ENCODE measurements at regions not wholly inside any gene's neighbourhood (a gene's known extent, or its start where the extent isn't known, plus 50 kb on each side); places are given as distances from the start of the nearest gene placed in this dataset.

DNA sequence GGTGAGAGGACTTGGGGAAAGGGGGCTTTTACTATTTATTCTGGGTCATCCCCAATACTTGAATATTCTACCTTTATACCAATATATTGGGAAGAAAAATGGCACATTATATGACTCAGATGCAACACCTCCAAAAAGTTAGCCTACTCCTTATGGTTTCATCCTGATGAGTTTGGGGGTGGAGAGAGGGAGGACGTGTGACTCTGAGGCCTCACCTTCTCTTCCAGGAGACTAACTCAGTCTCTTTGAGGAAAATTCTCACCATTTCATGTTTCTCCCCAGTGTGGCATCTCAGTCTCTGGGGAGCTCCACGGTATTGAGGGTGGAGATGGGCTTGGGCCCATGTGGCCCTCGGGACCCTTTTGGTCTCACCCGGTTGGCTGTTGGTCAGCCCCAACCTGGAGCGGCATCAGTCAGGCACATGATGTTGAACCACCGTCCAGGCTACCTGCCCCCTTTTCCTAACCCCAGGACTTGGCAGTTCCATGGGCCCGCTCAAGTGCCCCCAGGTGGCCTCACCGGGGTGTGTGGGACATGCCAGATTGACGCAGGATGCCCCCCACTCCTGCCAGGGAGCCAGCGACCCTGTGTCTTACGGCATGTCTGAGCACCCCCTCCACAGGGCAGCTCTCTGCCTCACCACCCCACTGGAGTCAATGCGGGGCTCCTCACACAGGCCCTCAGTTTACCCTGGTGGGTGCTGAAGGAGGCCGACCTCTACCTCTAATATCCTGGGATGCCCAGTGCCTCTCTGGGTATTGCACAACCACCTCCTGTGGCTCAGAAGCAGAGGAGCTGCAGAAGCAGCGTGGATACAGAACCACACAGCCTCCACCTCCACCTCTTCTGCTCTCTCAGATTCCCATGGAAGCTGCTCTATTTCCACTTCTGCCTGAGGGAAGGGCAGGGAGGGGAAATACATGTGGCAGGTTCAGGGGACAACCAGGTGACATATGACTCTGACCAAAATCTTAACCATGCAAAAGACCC, 297.4 kb downstream of the EIPR1 start:
- Histone ChIP-seq H3K27ac (ENCODE audit: low read depth in 2 of 2, low read length in 1 of 2) (no peak overlapping the region; a peak in 1 of 4 replicates), H3K36me3 (replicated peaks in 1 of 2; ENCODE audit: control insufficient read depth in 1 of 2, insufficient read depth in 2 of 2, low read length in 1 of 2) (peaks cover 0 to 2% of the 10 kb centered on the region in 2 experiments), H3K9ac (no peak overlapping the region), H3K9me3 (no peaks in the 10 kb centered on the region), H3F3A (replicated peaks; ENCODE audit: insufficient read depth) (no peaks in the 10 kb centered on the region), H2AFZ (ENCODE audit: low read depth) (no peak overlapping the region), H3K79me2 (ENCODE audit: insufficient read depth) (no peaks in the 10 kb centered on the region; the same call in 1 of the 2 replicates), H3K4me1 (ENCODE audit: control insufficient read depth in 1 of 2, insufficient read depth in 2 of 2, low read depth in 1 of 2, low read length in 1 of 2) (peaks cover 0 to 21% of the 10 kb centered on the region in 2 experiments; a peak in 1 of 4 replicates), H3K9me2 (no peaks in the 10 kb centered on the region), H4K20me1 (ENCODE audit: insufficient read depth) (no peaks in the 10 kb centered on the region), H3K27me3 (ENCODE audit: insufficient read depth) (no peaks in the 10 kb centered on the region), H3K4me2 (no peak overlapping the region), H3K4me3 (ENCODE audit: low read depth in 2 of 2, low read length in 1 of 2) (no peak overlapping the region)
- no peak for TF ChIP-seq TAF1 (IDR thresholded peaks at IDR 0.05; ENCODE audit: borderline replicate concordance, low read depth, low read length)
- TF ChIP-seq CHD2 (IDR thresholded peaks at IDR 0.05; ENCODE audit: low read length, partially characterized antibody), result no peak
- TF ChIP-seq, protein P1, sequence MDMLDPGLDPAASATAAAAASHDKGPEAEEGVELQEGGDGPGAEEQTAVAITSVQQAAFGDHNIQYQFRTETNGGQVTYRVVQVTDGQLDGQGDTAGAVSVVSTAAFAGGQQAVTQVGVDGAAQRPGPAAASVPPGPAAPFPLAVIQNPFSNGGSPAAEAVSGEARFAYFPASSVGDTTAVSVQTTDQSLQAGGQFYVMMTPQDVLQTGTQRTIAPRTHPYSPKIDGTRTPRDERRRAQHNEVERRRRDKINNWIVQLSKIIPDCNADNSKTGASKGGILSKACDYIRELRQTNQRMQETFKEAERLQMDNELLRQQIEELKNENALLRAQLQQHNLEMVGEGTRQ (IDR thresholded peaks at IDR 0.05; ENCODE audit: borderline replicate concordance, low read depth, low read length), result no peak
- TF ChIP-seq TEAD4 (IDR thresholded peaks at IDR 0.05; ENCODE audit: borderline replicate concordance, insufficient read depth), result no peak
- TF ChIP-seq NRF1 (IDR thresholded peaks at IDR 0.05; ENCODE audit: low read depth, low read length), result no peak
- ChIA-PET POLR2A (interaction anchor here (0.6 kb wide), 1 partner anchor 514 kb away, joined by 4 read pairs; the partner anchor contains the start of gene COLEC11), CTCF (interaction anchor here (0.6 to 0.8 kb wide), 2 partner anchors 16 to 236 kb away, joined by 3 read pairs; no protein-coding TSS in a partner anchor)
- WGBS (ENCODE audit: low lambda C conversion rate), result 42% methylated on average over 13 of the region's 14 CpGs
- no peak for DNase-seq

DNA sequence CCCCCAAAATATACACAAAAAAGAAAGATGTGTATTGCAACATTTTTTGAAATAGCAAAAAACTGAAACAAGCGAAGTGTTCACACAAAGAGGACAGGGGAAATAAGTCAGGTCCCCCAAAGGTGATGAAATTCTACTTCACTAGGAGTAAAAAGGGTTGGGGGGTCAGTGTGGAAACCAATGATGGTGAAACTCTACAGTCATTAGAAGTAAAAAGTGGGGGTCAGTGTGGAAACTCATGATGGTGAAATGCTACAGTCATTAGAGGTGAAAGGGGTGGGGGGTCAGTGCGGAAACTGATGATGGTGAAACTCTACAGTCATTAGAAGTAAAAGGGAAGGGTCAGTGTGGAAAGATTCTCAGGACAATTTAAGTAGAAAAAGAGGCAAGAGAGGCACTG, 298.2 kb downstream of the EIPR1 start:
- Histone ChIP-seq H3K9me3 (no peaks in the 10 kb centered on the region), H3K4me3 (ENCODE audit: low read depth in 2 of 2, low read length in 1 of 2) (no peak overlapping the region), H3K79me2 (ENCODE audit: insufficient read depth) (no peaks in the 10 kb centered on the region; the same call in 1 of the 2 replicates), H4K20me1 (ENCODE audit: insufficient read depth) (no peaks in the 10 kb centered on the region), H3K27ac (ENCODE audit: low read depth in 2 of 2, low read length in 1 of 2) (no peak overlapping the region), H3K4me1 (ENCODE audit: control insufficient read depth in 1 of 2, insufficient read depth in 2 of 2, low read depth in 1 of 2, low read length in 1 of 2) (peaks cover 0 to 21% of the 10 kb centered on the region in 2 experiments; a peak in 1 of 4 replicates), H3K27me3 (ENCODE audit: insufficient read depth) (no peaks in the 10 kb centered on the region), H3K4me2 (no peak overlapping the region), H2AFZ (ENCODE audit: low read depth) (no peak overlapping the region), H3F3A (replicated peaks; ENCODE audit: insufficient read depth) (no peaks in the 10 kb centered on the region), H3K9me2 (no peaks in the 10 kb centered on the region), H3K36me3 (replicated peaks in 1 of 2; ENCODE audit: control insufficient read depth in 1 of 2, insufficient read depth in 2 of 2, low read length in 1 of 2) (peaks cover 0 to 2% of the 10 kb centered on the region in 2 experiments), H3K9ac (no peak overlapping the region)
- POLR2A ChIA-PET, result no interaction called here
- WGBS (ENCODE audit: low lambda C conversion rate), result 35% methylated on average over 2 of the region's 2 CpGs
- CTCF ChIA-PET, result no interaction called here
- TF ChIP-seq ELF1 (IDR thresholded peaks at IDR 0.05), result no peak
- TF ChIP-seq POLR2AphosphoS5 (IDR thresholded peaks at IDR 0.05; ENCODE audit: low read depth, low read length), result no peak
- no peak for TF ChIP-seq GATA2 (CRISPR knock-in tag; IDR thresholded peaks at IDR 0.05)
- TF ChIP-seq, protein P2, sequence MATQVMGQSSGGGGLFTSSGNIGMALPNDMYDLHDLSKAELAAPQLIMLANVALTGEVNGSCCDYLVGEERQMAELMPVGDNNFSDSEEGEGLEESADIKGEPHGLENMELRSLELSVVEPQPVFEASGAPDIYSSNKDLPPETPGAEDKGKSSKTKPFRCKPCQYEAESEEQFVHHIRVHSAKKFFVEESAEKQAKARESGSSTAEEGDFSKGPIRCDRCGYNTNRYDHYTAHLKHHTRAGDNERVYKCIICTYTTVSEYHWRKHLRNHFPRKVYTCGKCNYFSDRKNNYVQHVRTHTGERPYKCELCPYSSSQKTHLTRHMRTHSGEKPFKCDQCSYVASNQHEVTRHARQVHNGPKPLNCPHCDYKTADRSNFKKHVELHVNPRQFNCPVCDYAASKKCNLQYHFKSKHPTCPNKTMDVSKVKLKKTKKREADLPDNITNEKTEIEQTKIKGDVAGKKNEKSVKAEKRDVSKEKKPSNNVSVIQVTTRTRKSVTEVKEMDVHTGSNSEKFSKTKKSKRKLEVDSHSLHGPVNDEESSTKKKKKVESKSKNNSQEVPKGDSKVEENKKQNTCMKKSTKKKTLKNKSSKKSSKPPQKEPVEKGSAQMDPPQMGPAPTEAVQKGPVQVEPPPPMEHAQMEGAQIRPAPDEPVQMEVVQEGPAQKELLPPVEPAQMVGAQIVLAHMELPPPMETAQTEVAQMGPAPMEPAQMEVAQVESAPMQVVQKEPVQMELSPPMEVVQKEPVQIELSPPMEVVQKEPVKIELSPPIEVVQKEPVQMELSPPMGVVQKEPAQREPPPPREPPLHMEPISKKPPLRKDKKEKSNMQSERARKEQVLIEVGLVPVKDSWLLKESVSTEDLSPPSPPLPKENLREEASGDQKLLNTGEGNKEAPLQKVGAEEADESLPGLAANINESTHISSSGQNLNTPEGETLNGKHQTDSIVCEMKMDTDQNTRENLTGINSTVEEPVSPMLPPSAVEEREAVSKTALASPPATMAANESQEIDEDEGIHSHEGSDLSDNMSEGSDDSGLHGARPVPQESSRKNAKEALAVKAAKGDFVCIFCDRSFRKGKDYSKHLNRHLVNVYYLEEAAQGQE (IDR thresholded peaks at IDR 0.05; ENCODE audit: low read depth, low read length), result no peak
- TF ChIP-seq MXI1 (IDR thresholded peaks at IDR 0.05; ENCODE audit: low read depth, low read length), result no peak
- DNase-seq, result no peak
